HG03575 (cell line): ENCODE measurements at regions not wholly inside any gene's neighbourhood (a gene's known extent, or its start where the extent isn't known, plus 50 kb on each side); places are given as distances from the start of the nearest gene placed in this dataset.

Experiments
- ATAC-seq: cut with Tn5 transposase; IDR thresholded peaks from one replicate; pipeline ENCODE4 v1.9.1; 2021; ENCODE audit not compliant: unreplicated experiment, insufficient number of reproducible peaks, low FRiP score; ENCODE audit errors: extremely low read depth

GRCh38 chr18:47566809-47567208 is 315.3 kb upstream of the SKOR2 start:
- ATAC-seq, result no peak

GRCh38 chr18:47560723-47561715 is 309.6 kb upstream of the SKOR2 start:
- no peak for ATAC-seq

GRCh38 chr18:47558110-47558750 is 306.8 kb upstream of the SKOR2 start:
- ATAC-seq, result no peak

- ATAC-seq, result no peak
Observed at GRCh38 chr18:47557160-47557559, 305.7 kb upstream of the SKOR2 start.

- ATAC-seq, result no peak
Observed at GRCh38 chr18:47552783-47553182, 301.3 kb upstream of the SKOR2 start.

GRCh38 chr18:47550611-47551010 is 299.2 kb upstream of the SKOR2 start:
- no peak for ATAC-seq

- no peak for ATAC-seq
Observed at GRCh38 chr18:47549021-47549540, 297.6 kb upstream of the SKOR2 start.

- no peak for ATAC-seq
Observed at GRCh38 chr18:47547539-47548202, 296.2 kb upstream of the SKOR2 start.

GRCh38 chr18:47545613-47546012 is 294.2 kb upstream of the SKOR2 start:
- ATAC-seq, result no peak

- ATAC-seq, result no peak
Observed at GRCh38 chr18:47543080-47543479, 291.6 kb upstream of the SKOR2 start.

- no peak for ATAC-seq
Observed at GRCh38 chr18:47542551-47542950, 291.1 kb upstream of the SKOR2 start.

GRCh38 chr18:47531717-47532116 is 280.3 kb upstream of the SKOR2 start:
- ATAC-seq, result no peak

GRCh38 chr18:47530695-47531094 is 279.2 kb upstream of the SKOR2 start:
- no peak for ATAC-seq

- ATAC-seq, result no peak
Observed at GRCh38 chr18:47528343-47528742, 276.9 kb upstream of the SKOR2 start.

- no peak for ATAC-seq
Observed at GRCh38 chr18:47526147-47526546, 274.7 kb upstream of the SKOR2 start.

GRCh38 chr18:47522359-47522758 is 270.9 kb upstream of the SKOR2 start:
- no peak for ATAC-seq

- no peak for ATAC-seq
Observed at GRCh38 chr18:47520263-47520662, 268.8 kb upstream of the SKOR2 start.

- no peak for ATAC-seq
Observed at GRCh38 chr18:47519706-47520105, 268.2 kb upstream of the SKOR2 start.

GRCh38 chr18:47519277-47519676 is 267.8 kb upstream of the SKOR2 start:
- no peak for ATAC-seq
